Astrocyte (in vitro differentiated cells and primary cell): ENCODE measurements at regions not wholly inside any gene's neighbourhood (a gene's known extent, or its start where the extent isn't known, plus 50 kb on each side); places are given as distances from the start of the nearest gene placed in this dataset.

Experiments
- DNase-seq: peaks from one replicate; pipeline ENCODE4 v3.0.0-alpha.2; 2010; ENCODE audit warnings: low read depth
- FAIRE-seq: peaks from 2 replicates; lab custom pipeline; 2011; peaks lifted over from hg19 to GRCh38; lab: Jason Lieb, UNC
- H2AFZ ChIP-seq: 2 replicates; pipeline ENCODE4 v1.6.0; 2012; ENCODE audit warnings: low read depth, low read length, inconsistent platforms
- H3K27ac ChIP-seq: 2 replicates; pipeline ENCODE4 v1.5.1; 2011; ENCODE audit warnings: low read depth, low read length, inconsistent platforms
- H3K27me3 ChIP-seq: 2 replicates; pipeline ENCODE4 v1.6.0; 2011; ENCODE audit warnings: low read length, inconsistent platforms; ENCODE audit not compliant: insufficient read depth
- H3K36me3 ChIP-seq: 2 replicates; pipeline ENCODE4 v1.5.1; 2011; ENCODE audit warnings: low read length, inconsistent platforms; ENCODE audit not compliant: insufficient read depth
- H3K4me1 ChIP-seq: 2 replicates; pipeline ENCODE4 v1.5.1; 2011; ENCODE audit warnings: low read length, inconsistent platforms; ENCODE audit not compliant: insufficient read depth
- H3K4me2 ChIP-seq: 2 replicates; pipeline ENCODE4 v1.6.0; 2012; ENCODE audit warnings: low read length, inconsistent platforms
- H3K4me3 ChIP-seq: 2 replicates; pipeline ENCODE4 v1.5.1; 2011; ENCODE audit warnings: low read depth, mild to moderate bottlenecking, low read length, inconsistent platforms; ENCODE audit not compliant: insufficient read depth
- H3K79me2 ChIP-seq: 2 replicates; pipeline ENCODE4 v1.6.0; 2012; ENCODE audit warnings: mild to moderate bottlenecking, low read length, inconsistent platforms; ENCODE audit not compliant: insufficient read depth
- H3K9ac ChIP-seq: 2 replicates; pipeline ENCODE4 v1.6.0; 2012; ENCODE audit warnings: mild to moderate bottlenecking, low read length, inconsistent platforms
- H3K9me3 ChIP-seq: 2 replicates; pipeline ENCODE4 v1.5.1; 2012; ENCODE audit warnings: low read depth, mild to moderate bottlenecking, low read length, inconsistent platforms; ENCODE audit not compliant: insufficient read depth
- H4K20me1 ChIP-seq: 2 replicates; pipeline ENCODE4 v1.6.0; 2012; ENCODE audit warnings: low read length, inconsistent platforms; ENCODE audit not compliant: insufficient read depth
- H3K27ac Mint-ChIP-seq: one replicate; pipeline ENCODE4 v1.8.0; 2021; ENCODE audit warnings: mild to moderate bottlenecking, mixed read lengths; ENCODE audit not compliant: unreplicated experiment
- H3K27me3 Mint-ChIP-seq: one replicate; pipeline ENCODE4 v1.8.0; 2021; ENCODE audit warnings: low read depth, mixed read lengths; ENCODE audit not compliant: unreplicated experiment
- H3K36me3 Mint-ChIP-seq: one replicate; pipeline ENCODE4 v1.8.0; 2021; ENCODE audit warnings: low read depth, mixed read lengths; ENCODE audit not compliant: unreplicated experiment
- H3K4me1 Mint-ChIP-seq: one replicate; pipeline ENCODE4 v1.8.0; 2021; ENCODE audit warnings: low read depth, mixed read lengths; ENCODE audit not compliant: unreplicated experiment
- H3K4me3 Mint-ChIP-seq: one replicate; pipeline ENCODE4 v1.8.0; 2021; ENCODE audit warnings: mild to moderate bottlenecking, moderate library complexity, mixed read lengths; ENCODE audit not compliant: unreplicated experiment
- H3K9me3 Mint-ChIP-seq: one replicate; pipeline ENCODE4 v1.8.0; 2021; ENCODE audit warnings: mild to moderate bottlenecking, mixed read lengths; ENCODE audit not compliant: unreplicated experiment
- EZH2 ChIP-seq: IDR thresholded peaks from 2 replicates; pipeline ENCODE4 v1.6.1; 2012; ENCODE audit warnings: mild to moderate bottlenecking, low read length, inconsistent platforms; ENCODE audit not compliant: insufficient read depth
- TF ChIP-seq, protein P1 (sequence below): IDR thresholded peaks from 2 replicates; pipeline ENCODE4 v1.5.1; 2011; ENCODE audit warnings: low read depth, mild to moderate bottlenecking, inconsistent platforms, low read length, moderate library complexity; ENCODE audit not compliant: insufficient read depth

DNA sequence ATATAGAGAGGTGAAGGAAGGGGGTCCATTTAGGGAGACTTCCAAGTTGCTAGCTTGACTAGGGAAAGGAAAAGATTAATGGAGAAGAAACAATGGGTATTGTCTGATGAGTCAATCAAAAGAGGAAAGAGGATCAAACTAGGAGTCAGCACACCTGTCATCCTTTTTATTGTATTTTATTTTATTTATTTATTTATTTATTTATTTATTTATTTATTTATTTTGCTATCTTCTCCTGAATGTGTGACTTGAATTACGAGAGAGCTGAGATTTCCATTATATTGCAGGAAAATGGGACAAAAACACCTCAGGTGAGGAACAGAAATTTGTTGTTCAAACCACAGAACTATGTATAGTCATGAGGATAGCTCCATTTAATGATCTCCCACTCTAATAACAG lies 58.9 kb downstream of the NUDT11 start:
- no peaks in the 10 kb centered on the region for H3K27me3 ChIP-seq
- Mint-ChIP-seq H3K4me1 (peaks cover 2% of the 10 kb centered on the region), H3K27me3 (no peaks in the 10 kb centered on the region), H3K9me3 (no peaks in the 10 kb centered on the region), H3K36me3 (no peaks in the 10 kb centered on the region), H3K4me3 (no peak overlapping the region), H3K27ac (no peak overlapping the region)
- H3K36me3 ChIP-seq = no peaks in the 10 kb centered on the region
- TF ChIP-seq, protein P1, sequence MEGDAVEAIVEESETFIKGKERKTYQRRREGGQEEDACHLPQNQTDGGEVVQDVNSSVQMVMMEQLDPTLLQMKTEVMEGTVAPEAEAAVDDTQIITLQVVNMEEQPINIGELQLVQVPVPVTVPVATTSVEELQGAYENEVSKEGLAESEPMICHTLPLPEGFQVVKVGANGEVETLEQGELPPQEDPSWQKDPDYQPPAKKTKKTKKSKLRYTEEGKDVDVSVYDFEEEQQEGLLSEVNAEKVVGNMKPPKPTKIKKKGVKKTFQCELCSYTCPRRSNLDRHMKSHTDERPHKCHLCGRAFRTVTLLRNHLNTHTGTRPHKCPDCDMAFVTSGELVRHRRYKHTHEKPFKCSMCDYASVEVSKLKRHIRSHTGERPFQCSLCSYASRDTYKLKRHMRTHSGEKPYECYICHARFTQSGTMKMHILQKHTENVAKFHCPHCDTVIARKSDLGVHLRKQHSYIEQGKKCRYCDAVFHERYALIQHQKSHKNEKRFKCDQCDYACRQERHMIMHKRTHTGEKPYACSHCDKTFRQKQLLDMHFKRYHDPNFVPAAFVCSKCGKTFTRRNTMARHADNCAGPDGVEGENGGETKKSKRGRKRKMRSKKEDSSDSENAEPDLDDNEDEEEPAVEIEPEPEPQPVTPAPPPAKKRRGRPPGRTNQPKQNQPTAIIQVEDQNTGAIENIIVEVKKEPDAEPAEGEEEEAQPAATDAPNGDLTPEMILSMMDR = no peak
- no peak for TF ChIP-seq EZH2
- H3K79me2 ChIP-seq = no peaks in the 10 kb centered on the region
- no peak overlapping the region for H3K4me2 ChIP-seq
- H3K9me3 ChIP-seq = no peaks in the 10 kb centered on the region
- H4K20me1 ChIP-seq = no peaks in the 10 kb centered on the region
- no peak overlapping the region for H2AFZ ChIP-seq
- H3K9ac ChIP-seq = no peak overlapping the region
- H3K4me1 ChIP-seq = no peaks in the 10 kb centered on the region
- no peak overlapping the region for H3K4me3 ChIP-seq
- no peak for FAIRE-seq
- no peak for DNase-seq
- H3K27ac ChIP-seq = no peak overlapping the region

DNA sequence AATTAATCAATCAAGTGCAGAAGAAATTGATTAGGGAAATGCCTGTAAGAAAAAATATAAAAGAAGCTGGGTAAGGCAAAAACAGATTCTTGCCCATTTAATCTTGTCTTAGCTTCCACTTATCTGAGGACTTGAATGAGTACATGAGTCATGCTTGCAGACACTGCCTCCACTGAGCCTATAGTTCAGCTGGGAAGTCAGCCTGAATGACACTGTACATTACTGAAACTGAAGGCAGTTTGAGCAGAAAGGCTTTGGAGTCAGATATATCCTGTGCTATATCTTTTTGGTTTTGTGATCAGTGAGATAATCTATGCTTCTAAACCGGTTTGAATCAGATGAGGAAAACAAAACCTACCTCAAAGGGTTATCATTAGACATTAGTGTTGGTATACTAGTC lies 61.3 kb downstream of the NUDT11 start:
- Histone ChIP-seq H4K20me1 (no peaks in the 10 kb centered on the region), H3K9me3 (no peaks in the 10 kb centered on the region), H3K36me3 (no peaks in the 10 kb centered on the region), H3K4me1 (no peaks in the 10 kb centered on the region), H2AFZ (no peak overlapping the region), H3K4me3 (no peak overlapping the region), H3K9ac (no peak overlapping the region), H3K79me2 (no peaks in the 10 kb centered on the region), H3K27me3 (no peaks in the 10 kb centered on the region), H3K27ac (no peak overlapping the region), H3K4me2 (no peak overlapping the region)
- Mint-ChIP-seq H3K36me3 (no peaks in the 10 kb centered on the region), H3K27ac (no peak overlapping the region), H3K27me3 (no peaks in the 10 kb centered on the region), H3K4me1 (peaks cover 2% of the 10 kb centered on the region), H3K9me3 (no peaks in the 10 kb centered on the region), H3K4me3 (no peak overlapping the region)
- DNase-seq = no peak
- TF ChIP-seq, protein P1 = no peak
- TF ChIP-seq EZH2 = no peak
- FAIRE-seq = no peak

DNA sequence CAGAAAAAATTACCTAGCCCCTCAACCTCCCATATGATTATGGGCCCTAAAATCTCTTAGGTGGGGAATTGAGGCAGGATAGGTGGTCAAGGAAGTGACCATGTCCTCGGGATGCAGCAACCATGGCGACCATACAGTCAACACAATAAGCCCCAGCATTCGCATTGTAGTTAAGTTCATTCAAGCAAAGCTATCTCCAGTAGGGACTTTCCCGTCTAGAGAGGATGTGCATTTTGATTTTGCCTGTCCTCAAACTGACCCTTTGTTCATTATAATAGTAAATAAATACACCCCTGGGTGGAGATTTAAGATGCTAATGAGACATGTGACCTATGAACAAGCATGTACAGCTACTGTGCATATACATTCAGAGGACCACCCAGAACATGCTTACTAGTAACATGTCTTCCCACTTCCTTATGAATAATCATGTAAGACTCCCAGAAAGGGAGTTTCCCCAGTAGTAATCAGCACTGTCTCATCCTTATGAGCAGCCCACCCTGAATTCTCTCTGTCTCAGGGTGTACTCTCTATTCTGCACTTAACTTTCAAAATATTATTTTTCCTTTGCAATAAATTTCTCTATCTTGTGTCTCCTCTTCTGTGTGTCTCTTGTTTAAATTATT lies 74.3 kb downstream of the NUDT11 start:
- Histone ChIP-seq H4K20me1 (no peaks in the 10 kb centered on the region), H3K79me2 (no peaks in the 10 kb centered on the region), H3K4me1 (no peaks in the 10 kb centered on the region), H3K4me2 (no peak overlapping the region), H2AFZ (no peak overlapping the region), H3K9me3 (no peaks in the 10 kb centered on the region), H3K9ac (no peak overlapping the region), H3K27ac (no peak overlapping the region), H3K36me3 (no peaks in the 10 kb centered on the region), H3K27me3 (no peaks in the 10 kb centered on the region), H3K4me3 (no peak overlapping the region)
- DNase-seq (no peak), FAIRE-seq (no peak)
- Mint-ChIP-seq H3K36me3 (no peaks in the 10 kb centered on the region), H3K4me1 (no peaks in the 10 kb centered on the region), H3K27me3 (no peaks in the 10 kb centered on the region), H3K4me3 (no peak overlapping the region), H3K9me3 (no peaks in the 10 kb centered on the region), H3K27ac (no peak overlapping the region)
- no peak for TF ChIP-seq EZH2
- TF ChIP-seq, protein P1 = no peak
